GM23338 (cell line): ENCODE measurements at regions not wholly inside any gene's neighbourhood (a gene's known extent, or its start where the extent isn't known, plus 50 kb on each side); places are given as distances from the start of the nearest gene placed in this dataset.

ENCODE experiments used
- ATAC-seq: fragments of 200-7000 bp; cut with Tn5 transposase; 3 replicates; pipeline ENCODE4 v1.9.1; 2020
- DNase-seq: peaks from one replicate; pipeline ENCODE4 v3.0.0-alpha.2; 2015; ENCODE audit warnings: low spot score
- H2AFZ ChIP-seq: fragments of 200-600 bp; sonication (generic); 2 replicates; pipeline ENCODE4 v1.8.0; 2016; ENCODE audit warnings: antibody characterized with exemption, mild to moderate bottlenecking, moderate library complexity
- H3F3A ChIP-seq: fragments of 200-600 bp; sonication (generic); replicated peaks from 2 replicates; pipeline ENCODE4 v1.8.0; 2017; ENCODE audit warnings: antibody characterized with exemption, mixed run types, low read depth
- H3K27ac ChIP-seq: fragments of 200-600 bp; sonication (generic); 2 replicates; pipeline ENCODE4 v1.6.1; 2016; ENCODE audit warnings: low read depth
- H3K27me3 ChIP-seq: fragments of 200-600 bp; sonication (generic); 2 replicates; pipeline ENCODE4 v1.8.0; 2016; ENCODE audit warnings: mild to moderate bottlenecking, mixed run types, moderate library complexity; ENCODE audit not compliant: insufficient read depth
- H3K36me3 ChIP-seq: fragments of 200-600 bp; sonication (generic); 2 replicates; pipeline ENCODE4 v1.8.0; 2016; ENCODE audit warnings: mild to moderate bottlenecking; ENCODE audit not compliant: insufficient read depth
- H3K4me1 ChIP-seq: fragments of 200-600 bp; sonication (generic); 2 replicates; pipeline ENCODE4 v1.8.0; 2016; ENCODE audit warnings: mild to moderate bottlenecking, moderate library complexity; ENCODE audit not compliant: insufficient read depth
- H3K4me2 ChIP-seq: fragments of 200-600 bp; sonication (generic); 2 replicates; pipeline ENCODE4 v1.7.1; 2017; ENCODE audit warnings: mixed run types
- H3K4me3 ChIP-seq: fragments of 200-600 bp; sonication (generic); 2 replicates; pipeline ENCODE4 v1.6.1; 2016; ENCODE audit warnings: mixed run types
- H3K79me2 ChIP-seq: fragments of 200-600 bp; sonication (generic); replicated peaks from 2 replicates; pipeline ENCODE4 v1.8.0; 2017; ENCODE audit warnings: mild to moderate bottlenecking; ENCODE audit not compliant: insufficient read depth
- H3K9me2 ChIP-seq: fragments of 200-600 bp; sonication (generic); 2 replicates; pipeline ENCODE4 v1.8.0; 2017; ENCODE audit not compliant: insufficient read depth
- H4K20me1 ChIP-seq: fragments of 200-600 bp; sonication (generic); replicated peaks from 2 replicates; pipeline ENCODE4 v1.8.0; 2017; ENCODE audit warnings: mild to moderate bottlenecking; ENCODE audit not compliant: insufficient read depth
- H3K27ac Mint-ChIP-seq: 2 replicates; pipeline ENCODE4 v1.8.0; 2020; ENCODE audit warnings: inconsistent platforms, mild to moderate bottlenecking, moderate library complexity, mixed read lengths
- H3K27me3 Mint-ChIP-seq: 3 replicates; pipeline ENCODE4 v1.8.0; 2022; ENCODE audit warnings: low read depth, mild to moderate bottlenecking, moderate library complexity, mixed read lengths, inconsistent platforms; ENCODE audit not compliant: insufficient read depth, poor library complexity
- H3K36me3 Mint-ChIP-seq: 3 replicates; pipeline ENCODE4 v1.8.0; 2021; ENCODE audit warnings: low read depth, mild to moderate bottlenecking, inconsistent platforms, moderate library complexity, mixed read lengths
- H3K4me1 Mint-ChIP-seq: 3 replicates; pipeline ENCODE4 v1.8.0; 2020; ENCODE audit warnings: mild to moderate bottlenecking, inconsistent platforms, mixed read lengths
- H3K4me3 Mint-ChIP-seq: 3 replicates; pipeline ENCODE4 v1.8.0; 2021; ENCODE audit warnings: moderate library complexity, mild to moderate bottlenecking, inconsistent platforms, mixed read lengths
- H3K9me3 Mint-ChIP-seq: 3 replicates; pipeline ENCODE4 v1.8.0; 2020; ENCODE audit warnings: moderate library complexity, mild to moderate bottlenecking, inconsistent platforms, mixed read lengths
- EZH2 ChIP-seq: fragments of 200-600 bp; sonication (generic); IDR thresholded peaks from one replicate; pipeline ENCODE4 v1.8.0; 2017; ENCODE audit warnings: antibody characterized with exemption, mild to moderate bottlenecking, low read depth; ENCODE audit not compliant: unreplicated experiment
- EZH2phosphoT487 ChIP-seq: fragments of 200-600 bp; sonication (generic); IDR thresholded peaks from one replicate; pipeline ENCODE4 v1.8.1; 2018; ENCODE audit warnings: antibody characterized with exemption; ENCODE audit not compliant: unreplicated experiment
- JUNB ChIP-seq: IDR thresholded peaks from one replicate; pipeline ENCODE4 v1.6.1; 2016; ENCODE audit warnings: antibody characterized with exemption; ENCODE audit not compliant: unreplicated experiment
- NANOG ChIP-seq: IDR thresholded peaks from 2 replicates; pipeline ENCODE4 v1.6.1; 2016; ENCODE audit warnings: antibody characterized with exemption, borderline replicate concordance
- STAT1 ChIP-seq: IDR thresholded peaks from one replicate; pipeline ENCODE4 v1.6.1; 2016; ENCODE audit warnings: antibody characterized with exemption; ENCODE audit not compliant: unreplicated experiment
- ZNF331 ChIP-seq: fragments of 250-450 bp; sonication (Bioruptor Pico); IDR thresholded peaks from 2 replicates; pipeline ENCODE4 v1.5.0; 2020; ENCODE audit warnings: low read depth, mild to moderate bottlenecking, moderate library complexity
- TF ChIP-seq, protein P1 (sequence below): IDR thresholded peaks from one replicate; pipeline ENCODE4 v1.6.1; 2018; ENCODE audit warnings: antibody characterized with exemption; ENCODE audit not compliant: unreplicated experiment
- TF ChIP-seq, protein P2 (sequence below): IDR thresholded peaks from 2 replicates; pipeline ENCODE4 v1.6.1; 2016; ENCODE audit warnings: antibody characterized with exemption
- TF ChIP-seq, protein P3 (sequence below), 2 experiments: fragments of 200-600 bp in 1 of 2; sonication (generic) in 1 of 2; conservative IDR thresholded peaks; 2 replicates each; pipeline versions ENCODE4 v1.5.1 to v1.6.1; 2016 to 2017; ENCODE audit warnings: antibody characterized with exemption in 2 of 2, low read depth in 2 of 2, mild to moderate bottlenecking in 2 of 2, moderate library complexity in 1 of 2

DNA sequence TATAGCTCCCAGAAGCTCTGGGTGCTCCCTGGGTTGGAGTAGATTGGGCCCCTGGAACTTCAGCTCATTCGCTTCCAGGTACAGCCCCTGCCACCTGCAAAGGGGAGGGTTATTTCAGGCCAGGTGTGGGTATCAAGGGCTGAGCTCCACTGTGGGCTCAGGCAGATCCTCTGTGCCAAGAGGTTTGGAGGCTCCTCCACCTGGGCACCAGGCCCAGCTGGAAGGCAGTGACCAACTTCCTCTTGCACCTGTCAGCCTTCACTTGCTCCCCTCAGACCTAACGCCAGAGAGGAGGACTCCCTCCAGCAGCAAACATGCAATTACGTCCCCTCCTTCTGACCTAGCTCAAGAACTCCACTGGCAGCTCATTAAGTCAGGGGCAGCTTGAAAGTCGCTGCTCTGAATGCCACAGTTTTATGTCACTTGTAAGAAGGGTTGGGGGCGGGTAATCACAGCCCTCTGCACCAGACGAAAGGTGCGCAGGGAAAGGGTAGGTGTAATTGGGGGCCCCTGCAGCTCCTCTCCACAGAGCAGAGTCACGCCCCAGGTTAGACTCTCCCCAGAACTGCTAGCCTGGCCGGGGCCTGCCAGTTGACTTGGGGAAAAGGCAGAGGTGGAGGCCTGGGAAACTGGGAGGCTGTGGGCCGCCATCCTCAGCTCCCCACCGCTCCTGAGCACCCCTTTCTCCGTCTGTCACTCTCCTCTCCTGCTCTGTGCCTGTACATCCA, 125.0 kb upstream of the TMPRSS2 start:
- H3K27me3 Mint-ChIP-seq: no peaks in the 10 kb centered on the region
- H3K9me3 Mint-ChIP-seq: peaks cover 2% of the 10 kb centered on the region
- ATAC-seq (no peak), DNase-seq (no peak)
- no peak overlapping the region for H3K4me3 Mint-ChIP-seq
- H3K4me1 ChIP-seq: no peaks in the 10 kb centered on the region
- no peaks in the 10 kb centered on the region for H4K20me1 ChIP-seq
- H3K27ac ChIP-seq: no peak overlapping the region
- TF ChIP-seq JUNB (no peak), EZH2 (no peak), ZNF331 (CRISPR knock-in tag) (no peak), STAT1 (no peak), NANOG (no peak)
- TF ChIP-seq, protein P1, sequence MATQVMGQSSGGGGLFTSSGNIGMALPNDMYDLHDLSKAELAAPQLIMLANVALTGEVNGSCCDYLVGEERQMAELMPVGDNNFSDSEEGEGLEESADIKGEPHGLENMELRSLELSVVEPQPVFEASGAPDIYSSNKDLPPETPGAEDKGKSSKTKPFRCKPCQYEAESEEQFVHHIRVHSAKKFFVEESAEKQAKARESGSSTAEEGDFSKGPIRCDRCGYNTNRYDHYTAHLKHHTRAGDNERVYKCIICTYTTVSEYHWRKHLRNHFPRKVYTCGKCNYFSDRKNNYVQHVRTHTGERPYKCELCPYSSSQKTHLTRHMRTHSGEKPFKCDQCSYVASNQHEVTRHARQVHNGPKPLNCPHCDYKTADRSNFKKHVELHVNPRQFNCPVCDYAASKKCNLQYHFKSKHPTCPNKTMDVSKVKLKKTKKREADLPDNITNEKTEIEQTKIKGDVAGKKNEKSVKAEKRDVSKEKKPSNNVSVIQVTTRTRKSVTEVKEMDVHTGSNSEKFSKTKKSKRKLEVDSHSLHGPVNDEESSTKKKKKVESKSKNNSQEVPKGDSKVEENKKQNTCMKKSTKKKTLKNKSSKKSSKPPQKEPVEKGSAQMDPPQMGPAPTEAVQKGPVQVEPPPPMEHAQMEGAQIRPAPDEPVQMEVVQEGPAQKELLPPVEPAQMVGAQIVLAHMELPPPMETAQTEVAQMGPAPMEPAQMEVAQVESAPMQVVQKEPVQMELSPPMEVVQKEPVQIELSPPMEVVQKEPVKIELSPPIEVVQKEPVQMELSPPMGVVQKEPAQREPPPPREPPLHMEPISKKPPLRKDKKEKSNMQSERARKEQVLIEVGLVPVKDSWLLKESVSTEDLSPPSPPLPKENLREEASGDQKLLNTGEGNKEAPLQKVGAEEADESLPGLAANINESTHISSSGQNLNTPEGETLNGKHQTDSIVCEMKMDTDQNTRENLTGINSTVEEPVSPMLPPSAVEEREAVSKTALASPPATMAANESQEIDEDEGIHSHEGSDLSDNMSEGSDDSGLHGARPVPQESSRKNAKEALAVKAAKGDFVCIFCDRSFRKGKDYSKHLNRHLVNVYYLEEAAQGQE: no peak
- H3K36me3 ChIP-seq: no peaks in the 10 kb centered on the region
- H3K4me3 ChIP-seq: no peak overlapping the region
- no peaks in the 10 kb centered on the region for H3K79me2 ChIP-seq
- no peaks in the 10 kb centered on the region for H3F3A ChIP-seq
- H3K4me2 ChIP-seq: no peak overlapping the region
- no peaks in the 10 kb centered on the region for H3K27me3 ChIP-seq
- no peak overlapping the region for H3K27ac Mint-ChIP-seq
- H3K4me1 Mint-ChIP-seq: no peaks in the 10 kb centered on the region; the same call in 1 of the 3 replicates
- peaks cover 2% of the 10 kb centered on the region; the same call in 2 of the 3 replicates for H3K36me3 Mint-ChIP-seq
- H2AFZ ChIP-seq: no peak overlapping the region
- peaks cover 15% of the 10 kb centered on the region for H3K9me2 ChIP-seq

DNA sequence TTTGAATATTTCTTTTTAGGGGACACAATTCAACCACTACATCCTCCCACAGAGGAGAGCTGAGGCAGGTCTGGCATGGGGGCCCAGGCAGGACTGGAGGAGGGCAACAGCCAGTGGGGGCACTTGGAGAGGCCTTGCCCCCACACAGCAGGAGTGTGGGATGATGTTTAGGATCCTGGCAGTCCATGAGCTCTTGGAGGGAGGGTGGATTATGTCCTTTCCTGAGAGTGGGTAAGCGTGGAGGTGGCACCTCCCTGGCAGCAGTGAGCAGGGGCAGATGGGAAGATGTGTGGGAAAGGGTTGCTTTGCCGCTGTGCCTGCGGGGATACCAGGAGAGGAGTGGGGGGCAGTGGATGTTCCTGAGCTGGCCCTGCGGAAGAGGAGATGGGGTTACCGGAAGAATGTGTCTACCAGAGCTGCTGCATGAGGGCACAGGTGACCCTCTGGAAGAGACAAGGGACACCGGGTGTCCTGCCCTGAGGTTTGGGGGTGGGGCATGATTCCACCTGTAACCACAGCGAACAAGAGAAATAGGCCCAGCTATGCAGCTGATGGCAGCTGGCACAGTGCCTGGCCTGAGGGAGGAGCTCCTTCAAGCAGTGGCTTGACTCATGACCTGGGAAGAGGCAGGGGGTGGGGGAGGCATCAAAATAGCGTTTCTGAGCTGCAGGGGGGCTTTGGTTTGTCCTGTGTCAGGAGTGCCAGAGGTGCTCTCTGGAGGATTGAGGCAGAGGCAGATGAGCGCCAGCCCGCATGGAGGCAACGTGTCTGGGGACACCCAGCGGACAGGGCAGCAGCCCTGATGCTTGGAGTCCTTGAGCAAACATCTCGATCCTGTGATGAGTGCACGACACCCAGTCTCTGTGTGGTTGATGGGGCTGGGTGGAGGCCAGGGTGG, 123.9 kb upstream of the TMPRSS2 start:
- H3K4me3 ChIP-seq: no peak overlapping the region
- no peak overlapping the region for H3K27ac ChIP-seq
- no peaks in the 10 kb centered on the region; the same call in 1 of the 3 replicates for H3K4me1 Mint-ChIP-seq
- ATAC-seq (no peak), DNase-seq (no peak)
- no peaks in the 10 kb centered on the region for H3K27me3 ChIP-seq
- H3K79me2 ChIP-seq: no peaks in the 10 kb centered on the region
- H3K27ac Mint-ChIP-seq: no peak overlapping the region
- H2AFZ ChIP-seq: no peak overlapping the region
- H3K36me3 Mint-ChIP-seq: no peaks in the 10 kb centered on the region; the same call in 2 of the 3 replicates
- no peak overlapping the region for H3K4me2 ChIP-seq
- H3K4me3 Mint-ChIP-seq: no peak overlapping the region
- H3K27me3 Mint-ChIP-seq: no peaks in the 10 kb centered on the region
- no peaks in the 10 kb centered on the region for H3F3A ChIP-seq
- H3K9me2 ChIP-seq: peaks cover 14% of the 10 kb centered on the region
- H4K20me1 ChIP-seq: no peaks in the 10 kb centered on the region
- H3K36me3 ChIP-seq: no peaks in the 10 kb centered on the region
- H3K9me3 Mint-ChIP-seq: no peaks in the 10 kb centered on the region; the same call in none of the 3 replicates
- no peaks in the 10 kb centered on the region for H3K4me1 ChIP-seq
- TF ChIP-seq, protein P2, sequence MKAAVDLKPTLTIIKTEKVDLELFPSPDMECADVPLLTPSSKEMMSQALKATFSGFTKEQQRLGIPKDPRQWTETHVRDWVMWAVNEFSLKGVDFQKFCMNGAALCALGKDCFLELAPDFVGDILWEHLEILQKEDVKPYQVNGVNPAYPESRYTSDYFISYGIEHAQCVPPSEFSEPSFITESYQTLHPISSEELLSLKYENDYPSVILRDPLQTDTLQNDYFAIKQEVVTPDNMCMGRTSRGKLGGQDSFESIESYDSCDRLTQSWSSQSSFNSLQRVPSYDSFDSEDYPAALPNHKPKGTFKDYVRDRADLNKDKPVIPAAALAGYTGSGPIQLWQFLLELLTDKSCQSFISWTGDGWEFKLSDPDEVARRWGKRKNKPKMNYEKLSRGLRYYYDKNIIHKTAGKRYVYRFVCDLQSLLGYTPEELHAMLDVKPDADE: no peak
- TF ChIP-seq, protein P3, sequence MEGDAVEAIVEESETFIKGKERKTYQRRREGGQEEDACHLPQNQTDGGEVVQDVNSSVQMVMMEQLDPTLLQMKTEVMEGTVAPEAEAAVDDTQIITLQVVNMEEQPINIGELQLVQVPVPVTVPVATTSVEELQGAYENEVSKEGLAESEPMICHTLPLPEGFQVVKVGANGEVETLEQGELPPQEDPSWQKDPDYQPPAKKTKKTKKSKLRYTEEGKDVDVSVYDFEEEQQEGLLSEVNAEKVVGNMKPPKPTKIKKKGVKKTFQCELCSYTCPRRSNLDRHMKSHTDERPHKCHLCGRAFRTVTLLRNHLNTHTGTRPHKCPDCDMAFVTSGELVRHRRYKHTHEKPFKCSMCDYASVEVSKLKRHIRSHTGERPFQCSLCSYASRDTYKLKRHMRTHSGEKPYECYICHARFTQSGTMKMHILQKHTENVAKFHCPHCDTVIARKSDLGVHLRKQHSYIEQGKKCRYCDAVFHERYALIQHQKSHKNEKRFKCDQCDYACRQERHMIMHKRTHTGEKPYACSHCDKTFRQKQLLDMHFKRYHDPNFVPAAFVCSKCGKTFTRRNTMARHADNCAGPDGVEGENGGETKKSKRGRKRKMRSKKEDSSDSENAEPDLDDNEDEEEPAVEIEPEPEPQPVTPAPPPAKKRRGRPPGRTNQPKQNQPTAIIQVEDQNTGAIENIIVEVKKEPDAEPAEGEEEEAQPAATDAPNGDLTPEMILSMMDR (conservative IDR thresholded peaks at IDR 0.05; ENCODE audit: low read depth in 2 of 2): no peak
- TF ChIP-seq EZH2phosphoT487: no peak
